Smooth muscle cell (in vitro differentiated cells): ENCODE measurements at regions not wholly inside any gene's neighbourhood (a gene's known extent, or its start where the extent isn't known, plus 50 kb on each side); places are given as distances from the start of the nearest gene placed in this dataset.
A peak's percentile ranks its signal among the peaks of the same experiment; 100 is the strongest.

ENCODE experiments used
- DNase-seq: peaks from one replicate; lab custom pipeline; 2025; ENCODE audit not compliant: unreplicated experiment; lab: John Stamatoyannopoulos, UW
- H2AFZ ChIP-seq: fragments of 200-600 bp; sonication (generic); 2 replicates; pipeline ENCODE4 v1.6.0; 2016; ENCODE audit warnings: antibody characterized with exemption, low read depth, mild to moderate bottlenecking
- H3F3A ChIP-seq: fragments of 200-600 bp; sonication (generic); 2 replicates; pipeline ENCODE4 v1.6.0; 2017; ENCODE audit warnings: antibody characterized with exemption, low read depth
- H3K27ac ChIP-seq: fragments of 200-600 bp; sonication (generic); 2 replicates; pipeline ENCODE4 v1.5.1; 2016; ENCODE audit warnings: low read depth, mild to moderate bottlenecking
- H3K27me3 ChIP-seq: fragments of 200-600 bp; sonication (generic); 2 replicates; pipeline ENCODE4 v1.6.1; 2016; ENCODE audit warnings: low read depth, mild to moderate bottlenecking
- H3K36me3 ChIP-seq: fragments of 200-600 bp; sonication (generic); 2 replicates; pipeline ENCODE4 v1.5.1; 2016; ENCODE audit warnings: low read depth
- H3K4me1 ChIP-seq: fragments of 200-600 bp; sonication (generic); 2 replicates; pipeline ENCODE4 v1.5.1; 2016; ENCODE audit warnings: low read depth
- H3K4me2 ChIP-seq: fragments of 200-600 bp; sonication (generic); 2 replicates; pipeline ENCODE4 v1.6.0; 2016; ENCODE audit warnings: mild to moderate bottlenecking
- H3K4me3 ChIP-seq: fragments of 200-600 bp; sonication (generic); 2 replicates; pipeline ENCODE4 v1.5.1; 2016; ENCODE audit warnings: mild to moderate bottlenecking
- H3K79me2 ChIP-seq: fragments of 200-600 bp; sonication (generic); 2 replicates; pipeline ENCODE4 v1.6.0; 2016; ENCODE audit warnings: low read depth, mild to moderate bottlenecking
- H3K9ac ChIP-seq: fragments of 200-600 bp; sonication (generic); 2 replicates; pipeline ENCODE4 v1.6.0; 2016; ENCODE audit warnings: low read depth
- H3K9me3 ChIP-seq: fragments of 200-600 bp; sonication (generic); replicated peaks from 2 replicates; pipeline ENCODE4 v1.5.1; 2016; ENCODE audit warnings: low read depth
- H4K20me1 ChIP-seq: fragments of 200-600 bp; sonication (generic); 2 replicates; pipeline ENCODE4 v1.6.0; 2016; ENCODE audit warnings: low read depth
- WGBS: methylation state at CpG from one replicate; pipeline ENCODE4 v1.1.7; 2016; ENCODE audit warnings: low lambda C conversion rate; 5-methylcytosine and 5-hydroxymethylcytosine counted together
- TF ChIP-seq, protein P1 (sequence below): fragments of 200-600 bp; sonication (generic); IDR thresholded peaks from 2 replicates; pipeline ENCODE4 v1.5.1; 2017; ENCODE audit warnings: borderline replicate concordance, mild to moderate bottlenecking, antibody characterized with exemption; ENCODE audit not compliant: insufficient read depth, poor library complexity, severe bottlenecking

GRCh38 chr21:19400223-19400770 lies 996.7 kb upstream of the TMPRSS15 start:
- H3K36me3 ChIP-seq, result no peaks in the 10 kb centered on the region
- H3K9me3 ChIP-seq, result no peaks in the 10 kb centered on the region
- no peaks in the 10 kb centered on the region for H3K79me2 ChIP-seq
- no peak overlapping the region for H3K4me2 ChIP-seq
- TF ChIP-seq, protein P1, sequence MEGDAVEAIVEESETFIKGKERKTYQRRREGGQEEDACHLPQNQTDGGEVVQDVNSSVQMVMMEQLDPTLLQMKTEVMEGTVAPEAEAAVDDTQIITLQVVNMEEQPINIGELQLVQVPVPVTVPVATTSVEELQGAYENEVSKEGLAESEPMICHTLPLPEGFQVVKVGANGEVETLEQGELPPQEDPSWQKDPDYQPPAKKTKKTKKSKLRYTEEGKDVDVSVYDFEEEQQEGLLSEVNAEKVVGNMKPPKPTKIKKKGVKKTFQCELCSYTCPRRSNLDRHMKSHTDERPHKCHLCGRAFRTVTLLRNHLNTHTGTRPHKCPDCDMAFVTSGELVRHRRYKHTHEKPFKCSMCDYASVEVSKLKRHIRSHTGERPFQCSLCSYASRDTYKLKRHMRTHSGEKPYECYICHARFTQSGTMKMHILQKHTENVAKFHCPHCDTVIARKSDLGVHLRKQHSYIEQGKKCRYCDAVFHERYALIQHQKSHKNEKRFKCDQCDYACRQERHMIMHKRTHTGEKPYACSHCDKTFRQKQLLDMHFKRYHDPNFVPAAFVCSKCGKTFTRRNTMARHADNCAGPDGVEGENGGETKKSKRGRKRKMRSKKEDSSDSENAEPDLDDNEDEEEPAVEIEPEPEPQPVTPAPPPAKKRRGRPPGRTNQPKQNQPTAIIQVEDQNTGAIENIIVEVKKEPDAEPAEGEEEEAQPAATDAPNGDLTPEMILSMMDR, result no peak
- H3K9ac ChIP-seq, result no peak overlapping the region
- no peaks in the 10 kb centered on the region for H3F3A ChIP-seq
- no peak overlapping the region for H3K4me3 ChIP-seq
- no peak overlapping the region for H2AFZ ChIP-seq
- 82% methylated on average over 5 of the region's 5 CpGs for WGBS
- no peaks in the 10 kb centered on the region for H4K20me1 ChIP-seq
- DNase-seq, result no peak
- no peaks in the 10 kb centered on the region for H3K27me3 ChIP-seq
- H3K4me1 ChIP-seq, result no peaks in the 10 kb centered on the region
- H3K27ac ChIP-seq, result no peak overlapping the region

DNA sequence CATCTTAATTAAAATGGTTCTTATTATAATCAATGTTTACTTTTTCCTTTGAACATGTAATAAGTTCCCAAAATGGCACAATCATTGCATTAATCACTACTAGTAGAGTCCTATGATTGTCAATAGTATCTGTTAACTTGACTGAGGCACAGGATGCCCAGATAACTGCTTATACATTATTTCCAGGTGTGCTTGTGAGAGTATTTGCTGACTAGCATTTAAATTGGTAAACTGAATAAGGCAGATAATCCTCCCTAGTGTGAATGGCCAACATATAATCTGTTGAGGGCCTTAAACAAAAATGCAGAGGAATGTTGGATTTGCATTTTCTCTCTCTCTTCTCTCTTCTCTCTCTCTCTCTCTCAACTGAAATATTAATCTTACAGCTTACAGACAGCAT lies 999.3 kb upstream of the TMPRSS15 start:
- Histone ChIP-seq H3K36me3 (no peaks in the 10 kb centered on the region), H3K9me3 (no peaks in the 10 kb centered on the region), H3K4me3 (no peak overlapping the region), H3K27me3 (no peaks in the 10 kb centered on the region), H3K27ac (no peak overlapping the region), H3K4me1 (no peaks in the 10 kb centered on the region), H3K79me2 (no peaks in the 10 kb centered on the region), H3F3A (no peaks in the 10 kb centered on the region), H3K4me2 (no peak overlapping the region), H2AFZ (no peak overlapping the region), H3K9ac (no peak overlapping the region), H4K20me1 (no peaks in the 10 kb centered on the region)
- TF ChIP-seq, protein P1, result no peak
- DNase-seq, result no peak

DNA sequence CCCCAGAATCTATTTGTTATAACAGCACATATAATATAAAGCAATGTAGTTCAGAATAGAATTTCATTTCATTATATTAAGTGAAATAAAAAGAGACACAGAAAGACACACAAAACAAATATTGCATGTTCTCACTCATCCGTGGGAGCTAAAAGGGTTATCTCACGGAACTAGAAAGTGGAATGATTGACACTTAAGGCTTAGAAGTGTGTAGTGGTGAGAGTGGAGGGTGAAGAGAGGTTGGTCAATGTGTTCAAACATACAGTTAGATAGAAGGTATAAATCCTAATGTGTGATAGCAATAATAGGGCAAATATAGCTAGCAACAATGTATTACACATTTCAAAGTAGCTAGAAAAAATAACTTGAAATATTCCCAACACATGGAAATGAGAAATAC lies 1001.7 kb upstream of the TMPRSS15 start:
- TF ChIP-seq, protein P1, result no peak
- no peak overlapping the region for H2AFZ ChIP-seq
- H3K4me3 ChIP-seq, result no peak overlapping the region
- H4K20me1 ChIP-seq, result no peaks in the 10 kb centered on the region
- no peak for DNase-seq
- no peak overlapping the region for H3K4me2 ChIP-seq
- H3F3A ChIP-seq, result no peaks in the 10 kb centered on the region
- no peaks in the 10 kb centered on the region for H3K9me3 ChIP-seq
- no peaks in the 10 kb centered on the region for H3K36me3 ChIP-seq
- no peaks in the 10 kb centered on the region for H3K79me2 ChIP-seq
- no peak overlapping the region for H3K9ac ChIP-seq
- no peak overlapping the region for H3K27ac ChIP-seq
- no peaks in the 10 kb centered on the region for H3K27me3 ChIP-seq
- H3K4me1 ChIP-seq, result no peaks in the 10 kb centered on the region
- WGBS, result 79% methylated on average over 2 of the region's 2 CpGs

DNA sequence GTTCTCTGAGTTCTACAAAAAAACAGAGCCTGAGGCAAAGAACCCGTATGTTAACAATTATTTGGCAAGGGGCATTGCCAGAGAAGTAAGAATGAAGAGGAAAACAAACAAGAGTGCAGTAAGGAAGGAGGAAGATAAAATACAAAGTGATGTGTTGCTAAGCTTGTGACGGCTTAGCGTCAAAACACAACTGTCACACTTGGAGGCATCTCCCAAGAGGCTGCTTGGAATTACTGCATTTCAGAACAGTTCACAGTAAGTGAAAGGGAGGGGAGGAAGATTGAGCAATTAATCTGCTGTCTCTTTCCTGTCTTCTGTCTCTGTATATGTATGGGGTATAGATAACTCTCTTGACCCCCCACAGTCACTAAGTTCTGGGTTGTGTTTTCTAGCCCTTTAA lies 1017.0 kb upstream of the TMPRSS15 start:
- 57% methylated on average over 3 of the region's 3 CpGs for WGBS
- Histone ChIP-seq H3K27me3 (no peaks in the 10 kb centered on the region), H3K4me3 (no peak overlapping the region), H2AFZ (peak overlapping the region; percentile 58), H3K9me3 (no peaks in the 10 kb centered on the region), H3K4me1 (no peaks in the 10 kb centered on the region), H3K27ac (no peak overlapping the region), H3F3A (no peaks in the 10 kb centered on the region), H3K4me2 (no peak overlapping the region), H3K36me3 (no peaks in the 10 kb centered on the region), H4K20me1 (no peaks in the 10 kb centered on the region), H3K9ac (no peak overlapping the region), H3K79me2 (no peaks in the 10 kb centered on the region)
- DNase-seq, result no peak
- TF ChIP-seq, protein P1, result no peak
